Transverse colon (tissue), 4 donors: ENCODE measurements at regions not wholly inside any gene's neighbourhood (a gene's known extent, or its start where the extent isn't known, plus 50 kb on each side); places are given as distances from the start of the nearest gene placed in this dataset.

Experiments used
- CTCF ChIP-seq, 5 experiments: fragments of 200-600 bp in 3 of 5; fragments of 450-650 bp in 2 of 5; sonication (generic) in 3 of 5; IDR thresholded peaks; 1 replicate in 2 of 5; 2 replicates in 3 of 5; pipeline ENCODE4 v1.5.1; 2016 to 2017; ENCODE audit warnings: antibody characterized with exemption in 5 of 5, inconsistent platforms in 3 of 5, mild to moderate bottlenecking in 2 of 5, moderate library complexity in 1 of 5
- POLR2A ChIP-seq: fragments of 450-650 bp; IDR thresholded peaks from one replicate; pipeline ENCODE4 v1.6.1; 2016; ENCODE audit warnings: antibody characterized with exemption, mild to moderate bottlenecking, moderate library complexity
- POLR2AphosphoS5 ChIP-seq, 3 donors: sonication (generic); formaldehyde crosslinking; IDR thresholded peaks; one replicate each; pipeline ENCODE4 v1.6.1; 2016; ENCODE audit warnings: antibody characterized with exemption in 3 of 3

GRCh38 chr17:34797720-34798119 is 163.5 kb downstream of the CCT6B start:
- no peak for TF ChIP-seq CTCF (IDR thresholded peaks at IDR 0.05)
- no peak for TF ChIP-seq POLR2A
- TF ChIP-seq POLR2AphosphoS5 (IDR thresholded peaks at IDR 0.05) = no peak
